ENCODE measurements at regions not wholly inside any gene's neighbourhood (a gene's known extent, or its start where the extent isn't known, plus 50 kb on each side); places are given as distances from the start of the nearest gene placed in this dataset.
"Not testable (repeated sequence)": the region's sequence is repeated elsewhere in the genome, so short reads cannot be mapped to it uniquely, and the experiment has no call there.

GRCh38 chrX:45557387-45557786, 356.7 kb upstream of the DIPK2B start:
- DNase-seq (ENCODE audit: low read depth): no peak

GRCh38 chrX:45554736-45555135, 354.1 kb upstream of the DIPK2B start:
- no peak for DNase-seq (ENCODE audit: low read depth)

GRCh38 chrX:45553417-45553816, 352.7 kb upstream of the DIPK2B start:
- DNase-seq (ENCODE audit: low read depth): no peak

- DNase-seq (ENCODE audit: low read depth): not testable (repeated sequence)
These were observed 346.0 kb upstream of the DIPK2B start for GRCh38 chrX:45546697-45547096.

- DNase-seq (ENCODE audit: low read depth): no peak
These were observed 339.5 kb upstream of the DIPK2B start for GRCh38 chrX:45540181-45540580.

- DNase-seq (ENCODE audit: low read depth): no peak
These were observed 337.3 kb upstream of the DIPK2B start for GRCh38 chrX:45537936-45538335.

- no peak for DNase-seq (ENCODE audit: low read depth)
These were observed 327.2 kb upstream of the DIPK2B start for GRCh38 chrX:45527834-45528233.

GRCh38 chrX:45524805-45525204, 324.1 kb upstream of the DIPK2B start:
- DNase-seq (ENCODE audit: low read depth): no peak

- DNase-seq (ENCODE audit: low read depth): peak; percentile 15
These were observed 323.6 kb upstream of the DIPK2B start for GRCh38 chrX:45524296-45524695.

GRCh38 chrX:45518552-45518951, 317.9 kb upstream of the DIPK2B start:
- no peak for DNase-seq (ENCODE audit: low read depth)

- DNase-seq (ENCODE audit: low read depth): peak; percentile 40
These were observed 316.7 kb upstream of the DIPK2B start for GRCh38 chrX:45517090-45517973.

- DNase-seq (ENCODE audit: low read depth): peak; percentile 55
These were observed 314.9 kb upstream of the DIPK2B start for GRCh38 chrX:45515262-45516215.

GRCh38 chrX:45513042-45513441, 312.4 kb upstream of the DIPK2B start:
- no peak for DNase-seq (ENCODE audit: low read depth)

- DNase-seq (ENCODE audit: low read depth): no peak
These were observed 307.8 kb upstream of the DIPK2B start for GRCh38 chrX:45508454-45508853.

GRCh38 chrX:45506149-45506730, 305.6 kb upstream of the DIPK2B start:
- DNase-seq (ENCODE audit: low read depth): no peak

- peak; percentile 71 for DNase-seq (ENCODE audit: low read depth)
These were observed 304.5 kb upstream of the DIPK2B start for GRCh38 chrX:45505214-45505613.

- not testable (repeated sequence) for DNase-seq (ENCODE audit: low read depth)
These were observed 303.2 kb upstream of the DIPK2B start for GRCh38 chrX:45503787-45504362.

- DNase-seq (ENCODE audit: low read depth): no peak
These were observed 301.7 kb upstream of the DIPK2B start for GRCh38 chrX:45502396-45502795.

- DNase-seq (ENCODE audit: low read depth): no peak
These were observed 296.6 kb upstream of the DIPK2B start for GRCh38 chrX:45497290-45497689.

- DNase-seq (ENCODE audit: low read depth): no peak
These were observed 285.0 kb upstream of the DIPK2B start for GRCh38 chrX:45485719-45486118.

- peak; percentile 84 for DNase-seq (ENCODE audit: low read depth)
These were observed 279.3 kb upstream of the DIPK2B start for GRCh38 chrX:45479835-45480422.
